Neural cell (in vitro differentiated cells): ENCODE measurements at regions not wholly inside any gene's neighbourhood (a gene's known extent, or its start where the extent isn't known, plus 50 kb on each side); places are given as distances from the start of the nearest gene placed in this dataset.

Experiments used
- H2AFZ ChIP-seq: fragments of 200-600, 300-800 bp; sonication (generic), shearing (Covaris generic); 2 replicates; pipeline ENCODE4 v1.6.0; 2014; ENCODE audit warnings: low read depth, mild to moderate bottlenecking, antibody characterized with exemption, low read length, moderate library complexity
- H3F3A ChIP-seq: fragments of 200-600 bp; shearing (Covaris generic); 2 replicates; pipeline ENCODE4 v1.6.1; 2016; ENCODE audit warnings: mild to moderate bottlenecking, moderate library complexity, mixed read lengths, antibody characterized with exemption, low read length; ENCODE audit not compliant: insufficient read depth, poor library complexity, severe bottlenecking
- H3K27ac ChIP-seq: fragments of 200-600, 300-800 bp; sonication (generic), shearing (Covaris generic); 2 replicates; pipeline ENCODE4 v1.5.1; 2014; ENCODE audit warnings: mild to moderate bottlenecking, low read length, moderate library complexity
- H3K27me3 ChIP-seq: fragments of 300-800, 200-600 bp; sonication (generic), shearing (Covaris generic); 2 replicates; pipeline ENCODE4 v1.6.0; 2014; ENCODE audit warnings: mild to moderate bottlenecking, low read depth, low read length, moderate library complexity; ENCODE audit not compliant: insufficient read depth
- H3K36me3 ChIP-seq: fragments of 300-800, 200-600 bp; sonication (generic), shearing (Covaris generic); 2 replicates; pipeline ENCODE4 v1.5.1; 2014; ENCODE audit warnings: mild to moderate bottlenecking, antibody characterized with exemption, low read length, moderate library complexity; ENCODE audit not compliant: insufficient read depth
- H3K4me2 ChIP-seq: fragments of 300-800, 200-600 bp; sonication (generic), shearing (Covaris generic); 2 replicates; pipeline ENCODE4 v1.6.0; 2014; ENCODE audit warnings: mild to moderate bottlenecking, low read length
- H3K4me3 ChIP-seq: fragments of 300-800, 200-600 bp; sonication (generic), shearing (Covaris generic); 2 replicates; pipeline ENCODE4 v1.5.1; 2014; ENCODE audit warnings: mild to moderate bottlenecking, low read length, moderate library complexity
- H3K79me2 ChIP-seq: fragments of 200-600 bp; shearing (Covaris generic); replicated peaks from 2 replicates; pipeline ENCODE4 v1.6.0; 2014; ENCODE audit warnings: mild to moderate bottlenecking, low read length, moderate library complexity; ENCODE audit not compliant: insufficient read depth
- H3K9ac ChIP-seq: fragments of 300-800, 200-600 bp; sonication (generic), shearing (Covaris generic); 2 replicates; pipeline ENCODE4 v1.6.1; 2016; ENCODE audit warnings: mild to moderate bottlenecking, low read length, mixed read lengths
- H3K9me2 ChIP-seq: fragments of 200-600 bp; shearing (Covaris generic); 2 replicates; pipeline ENCODE4 v1.6.1; 2016; ENCODE audit warnings: mild to moderate bottlenecking, low read length, mixed read lengths; ENCODE audit not compliant: insufficient read depth
- H3K9me3 ChIP-seq: fragments of 200-600, 300-800 bp; sonication (generic), shearing (Covaris generic); 2 replicates; pipeline ENCODE4 v1.6.1; 2016; ENCODE audit warnings: mild to moderate bottlenecking, mixed run types, low read length, moderate library complexity, mixed read lengths
- H4K20me1 ChIP-seq: fragments of 200-600 bp; shearing (Covaris generic); 2 replicates; pipeline ENCODE4 v1.6.1; 2016; ENCODE audit warnings: mild to moderate bottlenecking, mixed run types; ENCODE audit not compliant: insufficient read depth
- CTCF ChIP-seq: fragments of 450-650 bp; IDR thresholded peaks from 2 replicates; pipeline ENCODE4 v1.5.1; 2014; ENCODE audit warnings: antibody characterized with exemption, mild to moderate bottlenecking, moderate library complexity; ENCODE audit not compliant: poor library complexity, severe bottlenecking
- EP300 ChIP-seq: fragments of 450-650 bp; conservative IDR thresholded peaks from 2 replicates; pipeline ENCODE4 v1.6.1; 2014; ENCODE audit warnings: antibody characterized with exemption, mild to moderate bottlenecking, moderate library complexity; ENCODE audit not compliant: poor library complexity, severe bottlenecking
- EZH2 ChIP-seq: fragments of 200-600, 300-800 bp; shearing (Covaris generic), sonication (generic); IDR thresholded peaks from 2 replicates; pipeline ENCODE4 v1.6.1; 2014; ENCODE audit warnings: antibody characterized with exemption, low read length, borderline replicate concordance, mild to moderate bottlenecking; ENCODE audit not compliant: insufficient read depth, poor library complexity, severe bottlenecking
- MXI1 ChIP-seq: fragments of 450-650 bp; conservative IDR thresholded peaks from 2 replicates; pipeline ENCODE4 v1.6.1; 2014; ENCODE audit warnings: antibody characterized with exemption, mild to moderate bottlenecking; ENCODE audit not compliant: poor library complexity, severe bottlenecking
- POLR2AphosphoS5 ChIP-seq: IDR thresholded peaks from 2 replicates; pipeline ENCODE4 v1.6.1; 2012
- RAD21 ChIP-seq: fragments of 450-650 bp; conservative IDR thresholded peaks from 2 replicates; pipeline ENCODE4 v1.6.1; 2014; ENCODE audit warnings: antibody characterized with exemption, mild to moderate bottlenecking, moderate library complexity
- REST ChIP-seq: IDR thresholded peaks from 2 replicates; pipeline ENCODE4 v1.6.1; 2012; ENCODE audit warnings: borderline replicate concordance
- SMC3 ChIP-seq: fragments of 450-650 bp; conservative IDR thresholded peaks from 2 replicates; pipeline ENCODE4 v1.6.1; 2014; ENCODE audit warnings: antibody characterized with exemption, mild to moderate bottlenecking, moderate library complexity; ENCODE audit not compliant: poor library complexity
- TAF1 ChIP-seq: IDR thresholded peaks from 2 replicates; pipeline ENCODE4 v1.6.1; 2012; ENCODE audit warnings: low read depth

GRCh38 chr5:120375248-120375647 lies 88.9 kb upstream of the PRR16 start:
- Histone ChIP-seq H2AFZ (no peak overlapping the region), H3K79me2 (no peaks in the 10 kb centered on the region)
- TF ChIP-seq EP300: no peak

GRCh38 chr5:120380644-120381043 lies 83.5 kb upstream of the PRR16 start:
- Histone ChIP-seq H3K9ac (no peak overlapping the region), H4K20me1 (no peaks in the 10 kb centered on the region), H3K4me2 (no peak overlapping the region), H2AFZ (no peak overlapping the region), H3K27ac (no peak overlapping the region), H3F3A (no peaks in the 10 kb centered on the region), H3K27me3 (no peaks in the 10 kb centered on the region), H3K36me3 (no peaks in the 10 kb centered on the region), H3K4me3 (no peak overlapping the region), H3K9me2 (no peaks in the 10 kb centered on the region), H3K79me2 (no peaks in the 10 kb centered on the region), H3K9me3 (no peaks in the 10 kb centered on the region)
- no peak for TF ChIP-seq TAF1
- TF ChIP-seq REST: no peak
- TF ChIP-seq CTCF: no peak
- no peak for TF ChIP-seq EP300
- no peak for TF ChIP-seq POLR2AphosphoS5
- no peak for TF ChIP-seq SMC3
- TF ChIP-seq EZH2: no peak
- no peak for TF ChIP-seq MXI1

More at GRCh38 chr5:120375248-120375647, 88.9 kb upstream of the PRR16 start:
- no peaks in the 10 kb centered on the region for H3K27me3 ChIP-seq
- no peak overlapping the region for H3K4me2 ChIP-seq
- H4K20me1 ChIP-seq: no peaks in the 10 kb centered on the region
- H3K9me3 ChIP-seq: no peaks in the 10 kb centered on the region
- H3F3A ChIP-seq: no peaks in the 10 kb centered on the region
- no peak overlapping the region for H3K9ac ChIP-seq
- no peak overlapping the region for H3K27ac ChIP-seq
- no peaks in the 10 kb centered on the region for H3K36me3 ChIP-seq
- no peaks in the 10 kb centered on the region for H3K9me2 ChIP-seq
- H3K4me3 ChIP-seq: no peak overlapping the region

- H3K27me3 ChIP-seq: no peaks in the 10 kb centered on the region
- no peaks in the 10 kb centered on the region for H3F3A ChIP-seq
- TF ChIP-seq SMC3 (no peak), EZH2 (no peak), POLR2AphosphoS5 (no peak), EP300 (no peak), TAF1 (no peak), REST (no peak), RAD21 (no peak), MXI1 (no peak), CTCF (no peak)
- no peak overlapping the region for H2AFZ ChIP-seq
- no peak overlapping the region for H3K4me2 ChIP-seq
- no peaks in the 10 kb centered on the region for H3K9me2 ChIP-seq
- H3K9me3 ChIP-seq: no peaks in the 10 kb centered on the region
- no peaks in the 10 kb centered on the region for H3K36me3 ChIP-seq
- no peaks in the 10 kb centered on the region for H4K20me1 ChIP-seq
- no peak overlapping the region for H3K27ac ChIP-seq
- H3K9ac ChIP-seq: no peak overlapping the region
- no peaks in the 10 kb centered on the region for H3K79me2 ChIP-seq
- no peak overlapping the region for H3K4me3 ChIP-seq
Measured at GRCh38 chr5:120382833-120383232, 81.3 kb upstream of the PRR16 start.
